CD4-positive, alpha-beta memory T cell (primary cell): ENCODE measurements at regions not wholly inside any gene's neighbourhood (a gene's known extent, or its start where the extent isn't known, plus 50 kb on each side); places are given as distances from the start of the nearest gene placed in this dataset.

Experiments
- CTCF ChIA-PET: fragments of 350-600 bp; sonication (Branson Sonifier 250); formaldehyde crosslinking; loops from one replicate; lab custom pipeline; 2021; ENCODE audit warnings: inconsistent platforms; ENCODE audit not compliant: partially characterized antibody; lab: Charles Lee
- POLR2A ChIA-PET: fragments of 350-600 bp; sonication (Branson Sonifier 250); formaldehyde crosslinking; loops from one replicate; lab custom pipeline; 2021; ENCODE audit not compliant: partially characterized antibody; lab: Charles Lee
- DNase-seq, 5 donors: peaks; one replicate each; pipeline versions ENCODE4 v3.0.0 to v3.0.0-alpha.2; 2020 to 2022; ENCODE audit warnings: mixed read lengths in 1 of 5
- H3K27ac ChIP-seq: one replicate; pipeline ENCODE4 v1.7.0; 2013; ENCODE audit warnings: low read depth, low read length
- H3K27me3 ChIP-seq: 2 replicates; pipeline ENCODE4 v1.7.0; 2013; ENCODE audit warnings: mild to moderate bottlenecking, low read length, moderate library complexity; ENCODE audit not compliant: insufficient read depth
- H3K36me3 ChIP-seq: 2 replicates; pipeline ENCODE4 v1.7.0; 2013; ENCODE audit warnings: mild to moderate bottlenecking, low read length, moderate library complexity; ENCODE audit not compliant: insufficient read depth
- H3K4me1 ChIP-seq: 2 replicates; pipeline ENCODE4 v1.7.0; 2013; ENCODE audit warnings: mild to moderate bottlenecking, low read length, moderate library complexity; ENCODE audit not compliant: insufficient read depth
- H3K4me3 ChIP-seq, 2 donors: one replicate each; pipeline ENCODE4 v1.7.0; 2013; ENCODE audit warnings: low read length in 2 of 2, mild to moderate bottlenecking in 1 of 2
- H3K9me3 ChIP-seq, 2 donors: one replicate each; pipeline ENCODE4 v1.7.0; 2013; ENCODE audit warnings: low read length in 2 of 2, control low read depth in 1 of 2; ENCODE audit not compliant: control insufficient read depth in 1 of 2
- H3K27ac Mint-ChIP-seq, 7 donors: one replicate each; pipeline ENCODE4 v1.8.0; 2020 to 2021; ENCODE audit warnings: mixed read lengths in 7 of 7, mild to moderate bottlenecking in 6 of 7, inconsistent platforms in 3 of 7, moderate library complexity in 3 of 7
- H3K27me3 Mint-ChIP-seq, 2 donors: one replicate each; pipeline ENCODE4 v1.8.0; 2020 to 2021; ENCODE audit warnings: mixed read lengths in 2 of 2
- H3K36me3 Mint-ChIP-seq, 2 donors: one replicate each; pipeline ENCODE4 v1.8.0; 2020 to 2021; ENCODE audit warnings: mixed read lengths in 2 of 2, inconsistent platforms in 1 of 2, mild to moderate bottlenecking in 1 of 2
- H3K4me1 Mint-ChIP-seq, 4 donors: one replicate each; pipeline ENCODE4 v1.8.0; 2020 to 2021; ENCODE audit warnings: mixed read lengths in 4 of 4, mild to moderate bottlenecking in 1 of 4
- H3K4me3 Mint-ChIP-seq, 8 donors: one replicate each; pipeline ENCODE4 v1.8.0; 2020 to 2021; ENCODE audit warnings: mixed read lengths in 8 of 8, mild to moderate bottlenecking in 7 of 8, moderate library complexity in 6 of 8, inconsistent platforms in 3 of 8
- H3K9me3 Mint-ChIP-seq, 8 donors: one replicate each; pipeline ENCODE4 v1.8.0; 2020 to 2021; ENCODE audit warnings: mixed read lengths in 8 of 8, mild to moderate bottlenecking in 5 of 8, inconsistent platforms in 3 of 8, moderate library complexity in 1 of 8
- intact Hi-C: fragments of 100-400 bp; cut with micrococcal nuclease; formaldehyde crosslinking; loops from one replicate; pipeline ENCODE4 v1.15.1; 2023

- POLR2A ChIA-PET, result no interaction called here
Measured at GRCh38 chr16:65910291-65910690, 456.2 kb upstream of the CDH5 start.

GRCh38 chr16:65909310-65910050, 457.0 kb upstream of the CDH5 start:
- H3K27me3 Mint-ChIP-seq, result peaks cover 0 to 2% of the 10 kb centered on the region in 2 donors
- no peaks in the 10 kb centered on the region for H3K36me3 Mint-ChIP-seq
- CTCF ChIA-PET, result no interaction called here
- Histone ChIP-seq H3K27ac (no peak overlapping the region), H3K27me3 (no peaks in the 10 kb centered on the region), H3K4me3 (no peak overlapping the region), H3K4me1 (no peaks in the 10 kb centered on the region), H3K9me3 (no peaks in the 10 kb centered on the region), H3K36me3 (no peaks in the 10 kb centered on the region)
- H3K27ac Mint-ChIP-seq, result no peak overlapping the region
- H3K4me3 Mint-ChIP-seq, result no peak overlapping the region
- no peak for DNase-seq
- H3K9me3 Mint-ChIP-seq, result peaks cover 0 to 4% (median 3%) of the 10 kb centered on the region in 8 donors
- H3K4me1 Mint-ChIP-seq, result no peaks in the 10 kb centered on the region
- POLR2A ChIA-PET, result no interaction called here
- intact Hi-C loops, result no loop called here

More at GRCh38 chr16:65910291-65910690, 456.2 kb upstream of the CDH5 start:
- peaks cover 0 to 2% of the 10 kb centered on the region in 2 donors for H3K27me3 Mint-ChIP-seq
- intact Hi-C loops, result no loop called here
- Histone ChIP-seq H3K4me1 (no peaks in the 10 kb centered on the region), H3K4me3 (no peak overlapping the region), H3K9me3 (no peaks in the 10 kb centered on the region), H3K36me3 (no peaks in the 10 kb centered on the region), H3K27ac (no peak overlapping the region), H3K27me3 (no peaks in the 10 kb centered on the region)
- H3K9me3 Mint-ChIP-seq, result peaks cover 0 to 7% (median 2%) of the 10 kb centered on the region in 8 donors
- H3K27ac Mint-ChIP-seq, result no peak overlapping the region
- no peak overlapping the region for H3K4me3 Mint-ChIP-seq
- H3K4me1 Mint-ChIP-seq, result no peaks in the 10 kb centered on the region
- DNase-seq, result no peak
- H3K36me3 Mint-ChIP-seq, result no peaks in the 10 kb centered on the region
- CTCF ChIA-PET, result no interaction called here

DNA sequence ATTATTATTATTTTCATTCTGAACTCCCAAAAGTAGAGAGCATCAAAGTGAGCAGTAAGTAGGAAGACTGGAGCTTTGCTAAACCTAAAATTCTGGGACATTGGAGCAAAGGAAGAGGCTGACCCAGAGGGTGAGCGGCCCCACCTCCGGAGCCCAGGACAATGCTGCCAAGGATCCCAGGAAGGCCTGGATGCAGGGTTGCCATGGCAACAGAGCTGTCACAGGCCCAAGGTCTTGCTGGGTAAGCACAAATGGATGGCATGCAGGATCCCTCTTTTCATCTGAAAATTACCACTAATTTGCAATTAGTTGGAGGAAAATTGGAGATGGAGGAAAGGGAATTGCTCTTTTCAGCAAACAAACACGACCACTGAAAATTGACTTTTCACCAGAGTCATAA, 457.9 kb upstream of the CDH5 start:
- Mint-ChIP-seq H3K4me3 (no peak overlapping the region), H3K9me3 (peaks cover 0 to 8% (median 3%) of the 10 kb centered on the region in 8 donors), H3K36me3 (no peaks in the 10 kb centered on the region), H3K27me3 (peaks cover 0 to 2% of the 10 kb centered on the region in 2 donors), H3K27ac (no peak overlapping the region), H3K4me1 (no peaks in the 10 kb centered on the region)
- Histone ChIP-seq H3K27ac (no peak overlapping the region), H3K4me1 (no peaks in the 10 kb centered on the region), H3K27me3 (no peaks in the 10 kb centered on the region), H3K36me3 (no peaks in the 10 kb centered on the region), H3K9me3 (no peaks in the 10 kb centered on the region), H3K4me3 (no peak overlapping the region)
- POLR2A ChIA-PET, result no interaction called here
- CTCF ChIA-PET, result no interaction called here
- intact Hi-C loops, result no loop called here
- no peak for DNase-seq

- H3K36me3 Mint-ChIP-seq, result no peaks in the 10 kb centered on the region
- CTCF ChIA-PET, result no interaction called here
- POLR2A ChIA-PET, result no interaction called here
Measured at GRCh38 chr16:65905331-65905730, 461.2 kb upstream of the CDH5 start.

DNA sequence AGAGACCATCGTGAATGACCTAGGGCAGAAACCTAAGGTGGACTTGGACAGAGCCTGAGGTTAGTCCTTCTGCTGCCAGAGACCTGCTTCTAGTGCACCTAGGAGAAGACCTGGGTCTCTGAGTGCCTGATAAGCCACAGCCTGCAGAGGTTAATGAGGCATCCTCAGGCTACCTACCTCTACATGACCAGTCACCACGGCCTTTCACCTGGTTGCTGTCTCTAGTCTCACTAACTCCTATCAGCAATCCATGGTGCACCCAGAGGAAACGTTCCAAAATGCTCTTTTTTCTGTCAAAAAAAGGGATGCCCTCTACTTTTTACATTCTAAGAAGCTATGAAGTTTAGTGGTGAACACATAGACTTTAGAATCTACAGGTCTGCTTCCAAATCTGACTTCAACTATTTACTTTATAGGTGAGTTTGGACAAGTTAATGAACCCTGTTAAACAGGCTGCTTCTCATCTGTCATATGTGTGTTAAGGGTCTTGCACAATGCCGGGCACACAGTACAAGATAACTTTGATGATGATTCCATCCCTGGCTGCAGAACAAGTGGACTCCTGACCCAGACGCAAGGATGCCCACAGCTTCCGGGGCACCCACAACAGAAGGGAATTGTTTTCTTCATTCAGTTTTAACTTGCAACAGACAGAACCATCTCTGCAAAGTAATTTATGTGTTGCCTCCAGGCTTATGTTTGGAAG, 469.9 kb upstream of the CDH5 start:
- intact Hi-C loops, result no loop called here
- Histone ChIP-seq H3K9me3 (no peaks in the 10 kb centered on the region), H3K27ac (no peak overlapping the region), H3K36me3 (no peaks in the 10 kb centered on the region), H3K4me1 (no peaks in the 10 kb centered on the region), H3K4me3 (no peak overlapping the region), H3K27me3 (no peaks in the 10 kb centered on the region)
- H3K9me3 Mint-ChIP-seq, result peaks cover 0 to 8% (median 1%) of the 10 kb centered on the region in 8 donors
- peaks cover 2% of the 10 kb centered on the region in 2 donors for H3K27me3 Mint-ChIP-seq
- no peak overlapping the region for H3K4me3 Mint-ChIP-seq
- DNase-seq, result no peak
- ChIA-PET CTCF (no interaction called here), POLR2A (no interaction called here)
- no peaks in the 10 kb centered on the region for H3K4me1 Mint-ChIP-seq
- no peaks in the 10 kb centered on the region for H3K36me3 Mint-ChIP-seq
- H3K27ac Mint-ChIP-seq, result no peak overlapping the region

More at GRCh38 chr16:65905331-65905730, 461.2 kb upstream of the CDH5 start:
- peaks cover 2% of the 10 kb centered on the region in 2 donors for H3K27me3 Mint-ChIP-seq
- H3K9me3 Mint-ChIP-seq, result peaks cover 0 to 8% (median 3%) of the 10 kb centered on the region in 8 donors
- DNase-seq, result no peak
- no peak overlapping the region for H3K27ac ChIP-seq
- H3K4me1 ChIP-seq, result no peaks in the 10 kb centered on the region
- intact Hi-C loops, result no loop called here
- H3K4me1 Mint-ChIP-seq, result no peaks in the 10 kb centered on the region
- no peaks in the 10 kb centered on the region for H3K9me3 ChIP-seq
- no peak overlapping the region for H3K4me3 ChIP-seq
- H3K4me3 Mint-ChIP-seq, result no peak overlapping the region
- no peaks in the 10 kb centered on the region for H3K36me3 ChIP-seq
- no peaks in the 10 kb centered on the region for H3K27me3 ChIP-seq
- no peak overlapping the region for H3K27ac Mint-ChIP-seq

DNA sequence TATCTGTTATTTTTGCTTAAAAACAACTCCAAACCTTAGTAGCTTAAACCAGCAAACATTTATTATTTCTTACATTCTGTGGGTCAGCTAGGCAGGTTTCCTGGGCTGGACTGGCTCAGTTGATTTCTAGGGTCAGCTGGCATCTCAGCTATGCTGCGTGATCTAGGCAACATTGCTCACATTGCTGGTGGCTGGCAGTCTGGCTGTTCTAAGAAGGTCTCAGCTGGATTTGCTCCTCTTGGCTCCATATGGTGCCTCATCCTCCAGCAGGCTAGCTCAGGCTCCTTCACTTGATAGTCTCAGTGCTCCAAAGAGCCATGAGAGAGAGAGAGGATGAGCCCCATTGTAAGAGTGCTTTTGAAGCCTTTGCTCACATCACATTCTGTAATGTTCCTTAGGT, 470.6 kb upstream of the CDH5 start:
- Mint-ChIP-seq H3K27ac (no peak overlapping the region), H3K9me3 (peaks cover 0 to 6% (median 1%) of the 10 kb centered on the region in 8 donors), H3K4me1 (no peaks in the 10 kb centered on the region), H3K4me3 (no peak overlapping the region), H3K36me3 (no peaks in the 10 kb centered on the region), H3K27me3 (peaks cover 2% of the 10 kb centered on the region in 2 donors)
- no peaks in the 10 kb centered on the region for H3K27me3 ChIP-seq
- no peak overlapping the region for H3K4me3 ChIP-seq
- intact Hi-C loops, result no loop called here
- no peak for DNase-seq
- no peak overlapping the region for H3K27ac ChIP-seq
- no peaks in the 10 kb centered on the region for H3K9me3 ChIP-seq
- H3K36me3 ChIP-seq, result no peaks in the 10 kb centered on the region
- H3K4me1 ChIP-seq, result no peaks in the 10 kb centered on the region
- ChIA-PET POLR2A (no interaction called here), CTCF (no interaction called here)

GRCh38 chr16:65895486-65895885, 471.0 kb upstream of the CDH5 start:
- Mint-ChIP-seq H3K4me3 (no peak overlapping the region), H3K27me3 (peaks cover 0 to 2% of the 10 kb centered on the region in 2 donors), H3K36me3 (no peaks in the 10 kb centered on the region), H3K4me1 (no peaks in the 10 kb centered on the region), H3K9me3 (peaks cover 0 to 6% (median 1%) of the 10 kb centered on the region in 8 donors), H3K27ac (no peak overlapping the region)
- DNase-seq, result no peak
- ChIA-PET CTCF (no interaction called here), POLR2A (no interaction called here)
- Histone ChIP-seq H3K4me1 (no peaks in the 10 kb centered on the region), H3K9me3 (no peaks in the 10 kb centered on the region), H3K4me3 (no peak overlapping the region), H3K27me3 (no peaks in the 10 kb centered on the region), H3K36me3 (no peaks in the 10 kb centered on the region), H3K27ac (no peak overlapping the region)
- intact Hi-C loops, result no loop called here
